Activated T-helper 1 cell treated with anti-CD3 and anti-CD28 coated beads, Interleukin-12 subunit alpha, Interleukin-12 subunit beta, Interleukin-2, Interleukin-4 antibody, amounts not matched to agents 30 ng/mL and 10 ng/mL and 1 ng/mL, durations not matched to agents 14 hours and 24 hours and 36 hours (primary cell): ENCODE measurements at regions not wholly inside any gene's neighbourhood (a gene's known extent, or its start where the extent isn't known, plus 50 kb on each side); places are given as distances from the start of the nearest gene placed in this dataset.
"Not testable (repeated sequence)": the region's sequence is repeated elsewhere in the genome, so short reads cannot be mapped to it uniquely, and the experiment has no call there.

Experiments used
- DNase-seq: peaks from one replicate; pipeline ENCODE4 v3.0.0; 2021; ENCODE audit warnings: low spot score
- H3K27ac Mint-ChIP-seq: one replicate; pipeline ENCODE4 v1.8.0; 2021; ENCODE audit warnings: mild to moderate bottlenecking, mixed read lengths
- H3K27me3 Mint-ChIP-seq: one replicate; pipeline ENCODE4 v1.8.0; 2022; ENCODE audit warnings: mild to moderate bottlenecking, moderate library complexity, mixed read lengths; ENCODE audit not compliant: insufficient read depth
- H3K36me3 Mint-ChIP-seq: one replicate; pipeline ENCODE4 v1.8.0; 2021; ENCODE audit warnings: low read depth, mixed read lengths
- H3K4me1 Mint-ChIP-seq: one replicate; pipeline ENCODE4 v1.8.0; 2021; ENCODE audit warnings: low read depth, mixed read lengths
- H3K4me3 Mint-ChIP-seq: one replicate; pipeline ENCODE4 v1.8.0; 2021; ENCODE audit warnings: mild to moderate bottlenecking, moderate library complexity, mixed read lengths
- H3K9me3 Mint-ChIP-seq: one replicate; pipeline ENCODE4 v1.8.0; 2021; ENCODE audit warnings: mixed read lengths
- intact Hi-C: fragments of 100-400 bp; cut with micrococcal nuclease; formaldehyde crosslinking; loops from one replicate; pipeline ENCODE4 v1.15.1; 2024

GRCh38 chr6:92468066-92468465, 951.3 kb downstream of the EPHA7 start:
- H3K4me1 Mint-ChIP-seq, result no peaks in the 10 kb centered on the region
- no peak for DNase-seq
- peaks cover 22% of the 10 kb centered on the region for H3K9me3 Mint-ChIP-seq
- no peak overlapping the region for H3K27ac Mint-ChIP-seq
- H3K36me3 Mint-ChIP-seq, result no peaks in the 10 kb centered on the region
- intact Hi-C loops, result no loop called here
- no peak overlapping the region for H3K4me3 Mint-ChIP-seq
- H3K27me3 Mint-ChIP-seq, result no peaks in the 10 kb centered on the region

DNA sequence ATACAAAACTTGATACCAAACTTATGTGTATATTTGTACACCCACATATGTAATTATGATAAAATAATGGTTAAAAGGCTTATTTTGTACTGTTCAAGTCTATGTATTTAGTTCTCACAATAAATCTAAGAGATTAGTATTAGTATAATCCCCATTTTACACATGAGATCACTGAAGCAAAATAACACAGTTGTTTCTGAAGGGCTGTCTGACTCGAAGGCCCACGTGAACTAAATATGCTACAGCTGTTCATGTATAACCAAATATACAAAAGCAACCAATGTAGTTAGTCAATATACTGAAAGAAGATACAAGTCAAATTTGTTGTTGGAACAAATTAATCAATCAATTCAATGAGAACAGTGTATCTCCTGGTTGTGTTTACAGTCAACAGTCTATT, 959.2 kb downstream of the EPHA7 start:
- Mint-ChIP-seq H3K4me3 (no peak overlapping the region), H3K4me1 (no peaks in the 10 kb centered on the region), H3K27ac (no peak overlapping the region), H3K9me3 (peaks cover 9% of the 10 kb centered on the region), H3K27me3 (no peaks in the 10 kb centered on the region), H3K36me3 (no peaks in the 10 kb centered on the region)
- intact Hi-C loops, result no loop called here
- DNase-seq, result no peak

- Mint-ChIP-seq H3K27me3 (no peaks in the 10 kb centered on the region), H3K4me1 (no peaks in the 10 kb centered on the region), H3K27ac (no peak overlapping the region), H3K4me3 (no peak overlapping the region), H3K36me3 (no peaks in the 10 kb centered on the region), H3K9me3 (peaks cover 4% of the 10 kb centered on the region)
- no peak for DNase-seq
- intact Hi-C loops, result no loop called here
Measured at GRCh38 chr6:92459606-92460005, 959.8 kb downstream of the EPHA7 start.

GRCh38 chr6:92446052-92446451, 973.3 kb downstream of the EPHA7 start:
- DNase-seq, result no peak
- H3K27me3 Mint-ChIP-seq, result no peaks in the 10 kb centered on the region
- intact Hi-C loops, result no loop called here
- no peak overlapping the region for H3K4me3 Mint-ChIP-seq
- H3K9me3 Mint-ChIP-seq, result peaks cover 21% of the 10 kb centered on the region
- H3K4me1 Mint-ChIP-seq, result no peaks in the 10 kb centered on the region
- H3K27ac Mint-ChIP-seq, result no peak overlapping the region
- H3K36me3 Mint-ChIP-seq, result no peaks in the 10 kb centered on the region

DNA sequence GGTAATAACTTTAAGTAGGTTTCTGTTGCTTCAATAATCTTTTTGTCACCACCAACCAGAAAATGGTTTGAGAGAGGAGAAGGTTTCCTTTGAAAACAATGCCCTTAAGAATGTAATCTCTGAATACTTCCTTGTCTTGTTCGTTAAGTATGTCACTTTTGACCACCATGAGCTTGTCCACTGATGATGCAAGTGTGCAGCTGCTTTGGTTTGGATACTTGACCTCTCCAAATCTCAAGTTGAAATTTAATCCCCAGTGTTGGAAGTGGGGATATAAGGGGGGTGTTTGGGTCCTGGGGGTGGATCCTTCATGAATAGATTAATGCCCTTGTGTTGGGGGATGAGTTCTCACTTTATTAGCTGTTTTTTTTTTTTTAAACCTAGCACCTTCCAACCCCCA, 985.4 kb downstream of the EPHA7 start:
- no peaks in the 10 kb centered on the region for H3K4me1 Mint-ChIP-seq
- intact Hi-C loops, result no loop called here
- H3K4me3 Mint-ChIP-seq, result no peak overlapping the region
- no peaks in the 10 kb centered on the region for H3K9me3 Mint-ChIP-seq
- H3K27ac Mint-ChIP-seq, result no peak overlapping the region
- no peak for DNase-seq
- no peaks in the 10 kb centered on the region for H3K27me3 Mint-ChIP-seq
- no peaks in the 10 kb centered on the region for H3K36me3 Mint-ChIP-seq

DNA sequence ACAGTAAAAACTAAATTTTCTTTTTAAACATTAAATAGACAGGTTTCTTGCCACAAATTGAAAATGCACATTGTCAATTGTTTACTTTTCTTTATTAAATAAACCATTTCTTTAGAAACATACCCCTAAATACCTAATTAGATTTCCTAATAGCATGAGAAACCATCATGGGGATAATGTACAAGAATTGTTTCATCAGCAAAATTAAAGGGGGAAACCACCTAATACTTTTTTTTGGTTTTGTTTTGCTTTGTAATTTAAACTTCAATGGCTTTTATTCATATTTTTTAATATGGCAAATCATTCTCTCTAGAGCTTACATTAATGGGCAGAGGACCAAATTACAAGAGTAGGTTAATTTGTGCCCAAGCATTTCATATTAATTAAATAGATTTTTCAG, 987.9 kb downstream of the EPHA7 start:
- Mint-ChIP-seq H3K9me3 (no peaks in the 10 kb centered on the region), H3K27ac (no peak overlapping the region), H3K27me3 (no peaks in the 10 kb centered on the region), H3K36me3 (no peaks in the 10 kb centered on the region), H3K4me1 (no peaks in the 10 kb centered on the region), H3K4me3 (no peak overlapping the region)
- intact Hi-C loops, result no loop called here
- DNase-seq, result no peak

DNA sequence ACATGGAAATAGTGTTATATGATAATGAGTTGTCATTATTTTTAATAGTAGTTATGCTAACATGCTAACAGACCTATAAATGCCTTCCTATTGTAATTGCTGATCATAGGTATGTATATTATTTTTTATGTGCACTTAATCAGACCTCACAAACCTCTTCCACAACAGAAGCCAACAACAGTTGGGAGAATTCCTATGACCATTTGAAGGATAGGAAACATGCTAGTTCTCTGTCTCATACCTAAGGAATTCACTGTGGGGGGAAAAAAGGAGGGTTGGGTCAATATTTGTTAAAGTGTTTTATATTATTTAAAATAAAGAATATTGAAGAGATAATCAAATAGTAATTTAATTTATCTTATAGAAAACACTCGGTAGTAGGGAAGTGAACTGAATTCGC, 990.9 kb downstream of the EPHA7 start:
- Mint-ChIP-seq H3K9me3 (peaks cover under 1% of the 10 kb centered on the region), H3K4me3 (no peak overlapping the region), H3K4me1 (no peaks in the 10 kb centered on the region), H3K36me3 (no peaks in the 10 kb centered on the region), H3K27ac (no peak overlapping the region), H3K27me3 (no peaks in the 10 kb centered on the region)
- DNase-seq, result no peak
- intact Hi-C loops, result no loop called here

DNA sequence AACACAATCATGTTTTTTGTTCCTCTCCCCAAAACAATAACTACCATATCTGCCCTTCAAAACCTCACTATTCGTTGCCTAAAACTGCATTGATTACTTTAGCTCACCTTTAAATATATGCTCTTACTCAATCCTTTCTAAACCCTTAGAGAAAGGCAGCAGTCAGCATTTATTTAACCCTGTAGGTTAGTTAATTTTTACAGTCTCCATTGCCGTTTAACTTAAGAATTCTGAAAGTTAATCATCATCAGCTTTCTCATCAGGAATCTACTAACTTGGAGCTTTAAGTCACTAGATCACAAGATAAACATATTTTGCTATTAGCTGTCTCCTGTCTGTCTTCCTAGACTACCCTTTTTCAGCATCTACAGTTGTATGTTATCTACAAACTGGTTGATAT, 991.9 kb downstream of the EPHA7 start:
- H3K36me3 Mint-ChIP-seq, result no peaks in the 10 kb centered on the region
- no peak for DNase-seq
- no peaks in the 10 kb centered on the region for H3K4me1 Mint-ChIP-seq
- no peaks in the 10 kb centered on the region for H3K27me3 Mint-ChIP-seq
- H3K9me3 Mint-ChIP-seq, result peaks cover 7% of the 10 kb centered on the region
- no peak overlapping the region for H3K27ac Mint-ChIP-seq
- no peak overlapping the region for H3K4me3 Mint-ChIP-seq
- intact Hi-C loops, result no loop called here

DNA sequence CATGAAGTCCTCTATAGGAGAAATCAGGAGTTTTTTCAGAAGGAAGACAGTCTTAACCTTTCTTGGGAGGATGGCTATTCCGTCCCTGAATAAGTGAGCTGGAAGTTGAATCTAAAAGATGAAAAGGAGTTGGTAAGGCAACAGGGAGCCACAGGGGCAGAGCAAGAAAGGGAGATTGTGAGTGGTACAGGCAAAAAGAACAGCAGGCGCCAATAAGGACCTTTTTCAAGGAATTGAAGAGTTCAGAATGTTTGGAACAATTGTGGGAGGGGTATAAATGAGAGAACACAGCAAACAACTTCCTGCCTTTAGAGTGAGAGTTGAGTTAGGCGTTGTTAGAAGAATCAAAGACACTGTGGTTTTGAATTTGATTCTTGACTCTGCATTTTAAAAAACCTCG, 1003.7 kb downstream of the EPHA7 start:
- intact Hi-C loops, result no loop called here
- no peaks in the 10 kb centered on the region for H3K36me3 Mint-ChIP-seq
- no peaks in the 10 kb centered on the region for H3K4me1 Mint-ChIP-seq
- DNase-seq, result no peak
- no peak overlapping the region for H3K27ac Mint-ChIP-seq
- H3K4me3 Mint-ChIP-seq, result no peak overlapping the region
- H3K27me3 Mint-ChIP-seq, result no peaks in the 10 kb centered on the region
- H3K9me3 Mint-ChIP-seq, result no peaks in the 10 kb centered on the region

- DNase-seq, result no peak
- Mint-ChIP-seq H3K27me3 (no peaks in the 10 kb centered on the region), H3K4me3 (no peak overlapping the region), H3K36me3 (no peaks in the 10 kb centered on the region), H3K27ac (no peak overlapping the region), H3K9me3 (peaks cover 7% of the 10 kb centered on the region), H3K4me1 (no peaks in the 10 kb centered on the region)
- intact Hi-C loops, result no loop called here
Measured at GRCh38 chr6:92408350-92408749, 1011.0 kb downstream of the EPHA7 start.

GRCh38 chr6:92404281-92404680, 1015.1 kb downstream of the EPHA7 start:
- Mint-ChIP-seq H3K27ac (no peak overlapping the region), H3K4me3 (no peak overlapping the region), H3K27me3 (no peaks in the 10 kb centered on the region), H3K4me1 (no peaks in the 10 kb centered on the region), H3K9me3 (peaks cover 7% of the 10 kb centered on the region), H3K36me3 (no peaks in the 10 kb centered on the region)
- no peak for DNase-seq
- intact Hi-C loops, result no loop called here

DNA sequence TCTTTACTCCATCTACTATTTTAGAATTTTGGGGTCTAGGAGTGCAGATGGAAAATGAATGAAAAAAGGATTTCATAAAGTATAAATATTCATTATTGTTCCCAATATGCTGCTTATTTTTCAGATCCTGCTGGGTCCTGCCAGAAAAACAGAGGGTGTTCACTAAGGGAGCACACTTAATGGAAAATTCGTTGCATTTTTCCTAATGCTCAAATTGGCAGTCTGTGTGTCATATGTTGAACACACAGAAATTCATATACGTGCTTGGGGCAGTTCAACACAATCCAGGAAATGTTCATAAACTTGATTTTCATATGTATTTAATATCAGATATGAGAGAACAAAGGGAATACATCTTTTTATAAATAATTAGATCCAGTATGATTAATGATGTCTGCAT, 1019.4 kb downstream of the EPHA7 start:
- Mint-ChIP-seq H3K4me3 (no peak overlapping the region), H3K4me1 (no peaks in the 10 kb centered on the region)

GRCh38 chr6:92388706-92389105, 1030.7 kb downstream of the EPHA7 start:
- DNase-seq, H3K4me3 Mint-ChIP-seq, H3K4me1 Mint-ChIP-seq, intact Hi-C loops, H3K9me3 Mint-ChIP-seq, H3K36me3 Mint-ChIP-seq, H3K27ac Mint-ChIP-seq, H3K27me3 Mint-ChIP-seq: not testable (repeated sequence)

More for the DNA sequence above, 1019.4 kb downstream of the EPHA7 start:
- intact Hi-C loops, result no loop called here
- DNase-seq, result no peak
- Mint-ChIP-seq H3K27ac (no peak overlapping the region), H3K9me3 (no peaks in the 10 kb centered on the region), H3K27me3 (no peaks in the 10 kb centered on the region), H3K36me3 (no peaks in the 10 kb centered on the region)

GRCh38 chr6:92380803-92381601, 1038.4 kb downstream of the EPHA7 start:
- Mint-ChIP-seq H3K36me3 (no peaks in the 10 kb centered on the region), H3K27me3 (no peaks in the 10 kb centered on the region), H3K9me3 (no peaks in the 10 kb centered on the region), H3K4me3 (no peak overlapping the region), H3K27ac (no peak overlapping the region), H3K4me1 (no peaks in the 10 kb centered on the region)
- DNase-seq, result no peak
- intact Hi-C loops, result no loop called here
